HG03342 (cell line): ENCODE measurements at regions not wholly inside any gene's neighbourhood (a gene's known extent, or its start where the extent isn't known, plus 50 kb on each side); places are given as distances from the start of the nearest gene placed in this dataset.

Experiments used
- ATAC-seq: cut with Tn5 transposase; IDR thresholded peaks from one replicate; pipeline ENCODE4 v1.9.1; 2021; ENCODE audit warnings: mild to moderate bottlenecking, moderate library complexity; ENCODE audit not compliant: unreplicated experiment

DNA sequence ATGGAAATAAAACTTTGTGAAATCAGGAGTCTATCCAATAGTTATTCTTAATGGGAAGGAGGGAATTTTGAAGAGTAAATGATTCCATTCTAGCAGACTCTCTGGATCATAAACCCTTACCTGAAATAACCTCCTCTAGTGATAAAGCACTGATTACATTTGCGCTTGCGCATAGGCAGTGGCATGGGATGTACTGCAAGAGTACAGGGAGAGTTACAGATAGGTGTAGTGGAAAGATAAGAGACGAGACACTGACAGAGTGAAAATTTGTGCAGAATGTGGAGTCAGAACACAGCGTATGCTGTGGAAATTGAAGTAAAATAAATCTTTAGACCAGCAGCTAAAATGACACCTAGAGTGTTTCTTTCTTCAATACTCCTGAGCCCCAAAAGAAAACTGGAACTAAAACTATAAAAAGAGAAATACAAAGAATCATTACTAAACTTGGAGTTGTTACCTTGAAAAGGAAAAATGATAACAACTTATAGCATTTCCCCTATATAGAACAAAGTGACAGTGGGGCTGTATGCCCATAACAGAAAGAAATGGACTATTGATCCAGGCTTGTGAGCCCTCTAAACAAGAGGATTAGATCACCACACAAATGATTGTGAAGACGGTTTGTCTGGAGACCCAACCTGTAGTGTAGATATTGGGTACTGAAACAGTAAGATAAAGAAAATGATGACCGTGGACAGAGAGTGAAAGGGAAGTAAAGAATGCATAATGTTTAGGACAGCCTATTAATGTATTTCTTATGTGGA lies 1471.2 kb upstream of the NUDT12 start:
- no peak for ATAC-seq

- ATAC-seq = no peak
Measured at GRCh38 chr5:105032917-105033316, 1470.3 kb upstream of the NUDT12 start.

- no peak for ATAC-seq
Measured at GRCh38 chr5:105030153-105030552, 1467.6 kb upstream of the NUDT12 start.

DNA sequence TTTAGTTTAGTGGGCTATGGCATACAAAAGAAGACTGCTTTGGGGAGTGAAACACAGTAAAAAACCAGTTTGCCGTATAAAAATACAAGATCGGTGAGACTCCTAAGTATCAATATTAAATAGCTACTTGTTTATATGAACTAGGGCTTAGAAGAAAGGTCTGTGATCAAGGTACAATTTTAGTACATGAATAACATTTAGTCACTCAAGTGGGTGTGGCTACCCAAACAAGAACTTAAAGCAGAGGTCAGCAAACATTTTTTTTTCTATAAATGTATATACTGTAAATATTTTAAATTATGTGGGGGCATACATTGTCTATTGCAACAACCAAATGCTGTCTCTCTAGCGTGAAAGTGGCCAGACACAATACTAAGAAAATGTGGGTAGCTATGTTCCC lies 1452.5 kb upstream of the NUDT12 start:
- ATAC-seq = no peak

DNA sequence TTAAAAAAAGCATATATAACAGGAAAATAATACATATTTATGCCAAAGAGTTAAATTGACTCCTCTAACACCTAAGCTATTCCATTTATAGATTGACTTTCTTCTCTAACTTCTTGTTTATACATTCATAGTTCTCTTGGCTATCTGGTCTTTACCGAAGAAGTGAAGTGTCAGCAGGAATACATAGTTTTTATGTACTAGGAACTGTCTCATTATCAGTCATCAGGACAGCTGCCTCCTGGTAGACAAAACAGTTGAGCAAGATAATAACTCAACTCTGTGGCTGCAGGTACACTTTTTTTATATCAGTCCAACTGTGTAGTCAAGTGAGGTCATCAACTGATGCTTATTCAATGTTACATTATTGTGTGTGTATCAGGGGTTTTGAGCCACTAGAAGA lies 1436.0 kb upstream of the NUDT12 start:
- no peak for ATAC-seq

GRCh38 chr5:104998169-104998568 lies 1435.6 kb upstream of the NUDT12 start:
- ATAC-seq = no peak

- no peak for ATAC-seq
Measured at GRCh38 chr5:104987074-104987473, 1424.5 kb upstream of the NUDT12 start.

DNA sequence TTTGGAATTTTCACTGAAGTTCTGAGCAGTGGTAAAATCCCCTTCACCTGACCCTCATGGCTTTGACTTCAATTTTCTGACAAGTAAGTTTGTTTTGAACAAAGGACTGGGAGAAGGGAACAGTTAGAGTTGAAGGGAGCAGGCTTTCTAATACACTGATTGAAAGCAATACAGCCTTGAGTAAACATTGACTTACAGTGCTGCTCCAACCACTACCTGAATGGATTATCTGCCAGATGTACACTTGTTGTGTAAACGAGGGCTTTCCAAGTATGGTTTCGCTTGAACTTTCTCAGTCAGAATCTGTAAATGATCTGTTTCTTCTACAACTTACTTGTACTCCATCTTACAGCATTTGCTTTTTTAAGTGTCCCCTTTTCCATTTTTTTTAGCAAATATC lies 1414.9 kb upstream of the NUDT12 start:
- no peak for ATAC-seq

GRCh38 chr5:104967806-104968410 lies 1405.3 kb upstream of the NUDT12 start:
- ATAC-seq = no peak

GRCh38 chr5:104965006-104965405 lies 1402.4 kb upstream of the NUDT12 start:
- no peak for ATAC-seq

DNA sequence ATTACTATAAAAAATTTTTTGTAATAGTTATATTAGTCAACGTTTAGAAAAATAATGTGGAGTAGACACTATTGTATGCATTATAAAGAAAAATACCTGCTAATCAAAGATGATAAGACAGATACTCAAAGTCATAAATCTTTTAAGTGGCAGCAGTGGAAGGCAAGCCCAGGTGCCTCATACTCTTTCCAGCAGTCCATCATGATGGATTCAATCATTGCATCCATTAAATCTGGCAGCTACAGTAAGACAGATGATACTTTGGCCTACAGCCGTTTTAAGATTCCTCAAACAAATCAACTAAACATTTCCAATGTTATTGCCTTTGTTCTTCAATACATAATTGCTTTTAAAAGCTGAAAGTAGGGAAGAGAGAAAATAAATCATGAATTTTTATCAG lies 1392.9 kb upstream of the NUDT12 start:
- ATAC-seq = no peak

GRCh38 chr5:104952876-104953275 lies 1390.3 kb upstream of the NUDT12 start:
- ATAC-seq = no peak

GRCh38 chr5:104951829-104952228 lies 1389.2 kb upstream of the NUDT12 start:
- ATAC-seq = no peak

- no peak for ATAC-seq
Measured at GRCh38 chr5:104947076-104947475, 1384.5 kb upstream of the NUDT12 start.

- ATAC-seq = no peak
Measured at GRCh38 chr5:104942735-104943134, 1380.1 kb upstream of the NUDT12 start.

- no peak for ATAC-seq
Measured at GRCh38 chr5:104941030-104941645, 1378.5 kb upstream of the NUDT12 start.

- no peak for ATAC-seq
Measured at GRCh38 chr5:104937598-104937997, 1375.0 kb upstream of the NUDT12 start.

GRCh38 chr5:104932431-104932830 lies 1369.8 kb upstream of the NUDT12 start:
- ATAC-seq = no peak

DNA sequence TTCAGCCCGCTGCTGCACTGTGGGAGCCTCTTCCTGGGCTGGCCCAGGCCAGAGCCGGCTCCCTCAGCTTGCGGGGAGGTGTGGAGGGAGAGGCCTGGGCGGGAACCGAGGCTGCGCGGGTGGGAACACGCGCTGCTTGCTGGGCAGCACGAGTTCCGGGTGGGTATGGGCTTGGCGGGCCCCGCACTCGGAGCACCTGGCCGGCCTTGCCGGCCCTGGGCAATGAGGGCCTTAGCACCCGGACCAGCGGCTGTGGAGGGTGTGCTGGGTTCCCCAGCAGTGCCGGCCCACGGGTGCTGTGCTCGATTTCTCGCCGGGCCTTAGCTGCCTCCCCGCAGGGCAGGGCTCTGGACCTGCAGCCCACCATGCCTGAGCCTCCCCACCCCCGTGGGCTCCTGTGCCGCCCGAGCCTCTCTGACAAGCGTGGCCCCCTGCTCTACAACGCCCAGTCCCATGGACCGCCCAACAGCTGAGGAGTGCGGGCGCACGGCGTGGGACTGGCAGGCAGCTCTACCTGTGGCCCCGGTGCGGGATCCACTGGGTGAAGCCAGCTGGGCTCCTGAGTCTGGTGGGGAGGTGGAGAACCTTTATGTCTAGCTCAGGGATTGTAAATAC lies 1366.4 kb upstream of the NUDT12 start:
- ATAC-seq = no peak

DNA sequence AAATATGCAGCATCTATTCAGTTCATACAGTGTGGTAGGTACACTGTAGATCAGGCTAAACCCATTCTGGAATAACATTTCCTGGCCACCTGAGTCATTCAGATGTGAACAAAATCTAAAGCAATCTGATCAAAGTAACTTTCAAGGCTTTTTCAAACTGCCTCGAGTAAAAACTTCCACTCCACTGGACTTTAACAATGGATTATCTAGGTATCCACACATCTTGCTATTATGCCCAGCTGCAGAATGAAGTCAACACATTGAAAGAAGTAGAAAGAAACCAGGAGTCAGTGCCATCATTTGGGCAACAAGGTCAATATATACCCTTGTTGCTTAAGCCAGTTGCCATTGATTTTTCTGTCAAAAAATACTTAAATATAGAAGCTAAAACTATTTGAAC lies 1352.6 kb upstream of the NUDT12 start:
- ATAC-seq = no peak

DNA sequence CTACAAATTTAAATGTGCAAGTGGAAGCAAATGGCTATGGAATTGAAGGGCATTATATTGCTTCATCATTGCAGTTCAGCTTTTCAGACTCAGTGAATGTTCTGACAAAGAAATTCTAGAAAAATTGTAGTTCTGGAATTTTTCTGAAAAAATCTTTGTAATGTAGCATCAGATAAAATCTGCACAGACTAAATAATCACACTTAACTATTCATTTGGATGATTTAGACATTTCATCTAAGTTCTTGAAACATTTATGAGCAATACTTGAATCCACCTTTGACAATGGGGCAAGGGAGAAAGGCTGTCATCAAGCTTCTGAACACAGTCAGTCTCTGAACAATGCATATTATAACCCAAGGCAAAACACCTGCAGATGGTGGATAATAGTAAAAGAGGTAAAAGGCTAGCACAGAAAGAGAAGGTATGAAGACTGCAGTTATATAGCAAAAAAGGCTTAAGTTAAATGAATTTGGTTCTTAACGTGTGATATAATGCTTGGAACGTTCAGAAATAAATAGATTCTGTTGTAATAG lies 1352.0 kb upstream of the NUDT12 start:
- no peak for ATAC-seq

DNA sequence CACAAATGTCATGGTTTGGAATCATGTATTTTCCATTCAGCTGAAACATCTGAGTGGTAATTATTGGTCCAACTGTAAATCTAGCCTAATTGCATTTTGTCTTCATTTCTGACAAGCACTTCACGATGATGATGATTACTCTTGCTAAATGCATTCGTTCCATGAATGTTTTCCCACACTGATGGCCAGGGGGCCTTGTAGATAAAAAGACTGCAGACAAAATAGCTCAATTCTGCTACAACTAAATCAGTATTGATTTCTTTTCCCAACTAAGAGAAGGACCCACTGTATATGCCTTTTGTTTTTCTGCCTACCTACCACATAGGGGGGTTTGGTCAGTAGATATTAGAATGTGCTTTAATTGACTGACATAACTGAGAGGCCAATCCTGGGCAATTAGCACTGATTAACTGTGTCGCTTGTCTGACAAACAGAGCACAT lies 1351.3 kb upstream of the NUDT12 start:
- no peak for ATAC-seq
